GM04503 (cell line): ENCODE measurements at regions not wholly inside any gene's neighbourhood (a gene's known extent, or its start where the extent isn't known, plus 50 kb on each side); places are given as distances from the start of the nearest gene placed in this dataset.

Experiments used
- DNase-seq: peaks from one replicate; pipeline ENCODE4 v3.0.0-alpha.2; 2012; ENCODE audit warnings: low read depth

DNA sequence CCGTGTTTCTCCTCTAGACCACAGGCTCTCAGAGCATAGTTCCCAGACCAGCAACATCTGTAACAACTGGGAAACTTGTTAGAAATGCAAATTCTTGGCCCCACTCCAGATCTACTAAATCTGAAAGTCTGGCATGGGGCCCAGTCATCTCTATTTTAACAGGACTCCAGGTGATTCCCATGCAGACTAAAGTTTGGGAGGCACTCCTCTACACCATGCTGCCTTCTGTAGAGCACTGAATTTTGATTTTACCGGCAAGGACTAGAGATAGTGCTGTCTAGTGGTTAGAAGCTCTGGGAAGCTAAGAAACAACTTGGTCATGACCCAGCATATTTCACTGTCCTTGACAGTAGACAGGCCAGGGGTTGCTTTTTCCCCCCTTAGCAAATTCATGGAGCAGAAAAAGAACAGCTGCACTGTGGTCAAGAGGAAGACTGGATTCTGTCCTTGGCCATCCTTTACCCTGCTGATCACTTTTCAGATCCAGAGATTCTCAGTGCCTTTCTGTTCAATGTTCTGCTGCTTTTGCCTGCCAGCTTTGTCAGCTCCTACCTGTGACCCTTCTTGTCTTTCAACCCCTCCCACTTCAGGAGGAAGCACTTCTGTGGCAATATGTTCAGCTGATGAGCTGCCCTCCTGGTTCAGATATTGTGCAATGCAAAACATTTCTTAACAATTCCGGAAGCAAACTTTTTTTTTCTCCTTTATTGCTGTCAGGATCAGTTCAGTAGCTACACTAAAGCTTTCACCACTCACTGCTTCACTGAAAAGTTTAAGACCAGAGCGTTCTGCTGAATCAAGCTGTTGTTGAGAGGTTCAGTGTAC lies 133.8 kb upstream of the NUDT4 start:
- peak; percentile 60 for DNase-seq

DNA sequence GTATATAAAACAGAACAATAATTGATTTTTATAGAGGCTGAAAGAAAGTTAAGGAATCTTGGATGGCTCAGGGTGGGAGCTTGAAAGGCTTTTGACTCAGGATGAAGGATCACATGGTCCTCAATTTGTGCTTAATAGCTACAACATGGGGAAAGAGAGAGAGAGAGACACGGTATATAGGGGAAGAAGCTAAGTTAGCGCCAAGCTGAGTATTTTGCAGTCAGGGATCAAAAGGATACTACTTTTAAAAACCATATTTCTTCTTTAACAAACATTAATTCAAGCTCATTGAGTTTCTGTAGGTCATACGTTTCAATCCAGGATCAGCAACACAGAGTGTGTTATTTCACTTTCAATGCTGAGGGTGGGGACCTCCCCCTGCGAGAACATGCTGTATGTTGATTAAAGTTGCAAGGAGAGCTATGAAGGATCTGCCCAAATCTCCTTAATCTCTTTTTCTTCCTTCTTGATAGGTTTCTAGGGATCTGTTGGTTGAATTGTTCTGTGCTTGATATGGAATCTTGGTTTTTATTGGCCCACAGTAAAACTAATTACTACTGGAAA lies 133.1 kb upstream of the NUDT4 start:
- DNase-seq = no peak

DNA sequence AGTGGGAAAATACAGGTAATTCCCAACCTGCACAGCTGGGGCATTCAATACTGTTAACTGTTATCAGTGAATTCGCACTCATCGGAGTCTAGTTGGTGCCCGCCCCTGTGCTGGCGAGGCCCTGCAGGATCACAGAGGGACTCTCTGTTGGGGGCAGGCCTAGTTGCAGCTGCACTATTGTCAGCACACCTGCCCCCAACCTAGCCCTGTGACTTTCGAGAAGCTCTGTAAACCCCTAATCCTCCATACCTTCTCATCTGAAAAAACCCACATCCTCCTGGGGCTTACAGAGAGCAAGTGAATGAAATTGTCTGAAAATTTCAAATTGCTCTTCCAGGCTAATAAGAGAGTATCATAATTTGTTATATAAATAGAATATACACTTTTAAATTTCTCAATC lies 132.2 kb upstream of the NUDT4 start:
- DNase-seq = no peak

DNA sequence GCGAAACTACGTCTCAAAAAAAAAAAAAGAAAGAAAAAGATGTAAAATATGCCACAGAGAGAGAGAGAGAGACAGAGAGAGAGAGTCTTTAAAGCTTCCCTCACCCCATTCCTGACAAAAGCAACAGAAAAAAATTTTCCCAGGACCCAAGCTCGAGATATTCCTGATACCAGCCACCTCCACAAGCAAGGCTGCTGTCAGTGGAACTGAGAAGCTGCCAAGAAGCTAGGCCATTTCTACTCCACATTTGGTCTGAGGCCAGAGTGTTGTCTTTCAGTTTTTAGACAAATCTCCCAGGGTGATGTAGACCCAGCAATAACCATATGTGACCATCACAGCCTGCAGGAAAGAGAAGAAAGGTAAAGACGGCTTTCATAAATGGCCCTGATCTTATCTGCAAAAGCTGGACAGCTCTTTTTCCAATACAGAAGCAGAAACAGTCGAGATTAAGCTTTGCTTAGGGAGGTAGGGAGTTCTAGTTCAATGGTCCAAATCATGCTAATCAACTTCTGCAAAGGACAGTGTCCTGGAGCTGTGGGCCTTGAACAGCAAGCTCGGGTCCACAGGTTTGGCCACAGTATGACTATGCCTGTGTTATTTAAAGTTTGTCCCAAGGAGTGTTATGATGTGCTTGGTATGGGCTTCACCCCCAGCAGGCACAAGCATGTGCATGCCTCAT lies 130.3 kb upstream of the NUDT4 start:
- DNase-seq = no peak

DNA sequence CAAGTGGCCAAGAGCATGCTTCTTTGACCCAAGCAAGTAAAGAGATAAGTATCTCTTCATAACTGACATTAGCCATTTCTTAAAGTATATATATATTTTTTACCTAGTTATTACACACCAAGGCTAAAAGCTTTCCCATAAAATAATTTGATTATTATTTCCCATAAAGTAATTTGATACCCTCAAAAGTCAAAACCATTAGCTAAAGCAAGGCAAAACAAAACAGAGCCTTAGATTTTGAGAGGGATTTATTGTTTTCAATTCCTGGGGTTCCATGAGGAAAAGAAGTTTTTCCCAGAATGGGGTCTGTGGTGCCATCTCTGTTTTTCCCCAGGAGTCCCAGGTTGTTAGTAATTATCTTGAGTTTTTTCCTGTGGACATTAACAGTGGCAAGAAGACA lies 125.5 kb upstream of the NUDT4 start:
- DNase-seq = no peak

DNA sequence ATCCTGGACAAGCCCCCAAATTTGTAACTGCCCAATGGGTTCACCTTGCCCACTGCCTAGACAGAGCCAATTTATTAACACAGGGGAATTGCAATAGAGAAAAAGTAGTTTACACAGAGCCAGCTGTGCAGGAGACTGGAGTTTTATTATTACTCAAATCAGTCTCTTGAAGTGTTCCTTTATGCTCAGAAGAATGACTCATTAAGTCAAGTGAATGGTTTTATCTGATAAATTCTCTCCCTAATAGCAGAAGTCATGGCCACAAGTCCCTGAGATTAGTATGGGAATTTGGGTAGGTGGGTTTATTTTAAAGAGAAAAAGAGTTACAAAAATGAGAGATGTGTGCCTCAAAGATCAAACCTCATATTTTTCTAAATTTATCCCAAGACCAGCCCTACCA lies 122.8 kb upstream of the NUDT4 start:
- no peak for DNase-seq

DNA sequence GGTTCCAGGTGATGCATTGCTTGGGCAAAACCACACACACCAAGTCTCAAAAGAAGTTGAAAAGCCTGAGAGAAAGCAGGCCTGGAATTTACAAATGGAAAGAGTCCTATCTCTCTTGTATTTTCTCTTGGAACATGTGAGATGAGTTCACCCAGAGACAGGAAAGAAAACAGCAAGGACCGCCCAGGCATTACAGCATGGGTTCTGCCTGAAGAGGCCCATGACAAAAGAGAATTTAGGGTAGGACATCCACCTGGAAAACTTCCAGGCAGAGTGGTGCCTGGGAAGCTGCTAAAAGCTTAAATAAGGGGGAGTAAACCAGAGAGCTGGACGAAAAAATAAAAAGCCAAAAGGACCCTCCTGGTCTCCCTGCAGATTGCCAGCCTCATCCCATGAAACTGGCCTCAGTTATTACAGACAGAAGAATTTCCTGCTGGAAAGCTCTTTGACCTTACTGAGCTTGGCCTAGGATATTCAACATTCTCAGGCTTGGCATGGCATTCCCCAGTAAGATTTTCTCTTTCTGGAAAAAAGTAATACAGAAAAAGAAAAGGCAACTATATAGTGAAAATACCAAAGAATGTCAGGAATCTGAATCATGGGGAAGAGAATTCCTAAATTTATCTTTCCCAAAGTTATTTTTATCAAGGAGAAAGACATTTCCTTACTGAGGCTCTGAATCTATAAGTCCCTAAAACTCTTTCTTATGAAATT lies 121.3 kb upstream of the NUDT4 start:
- DNase-seq = no peak

DNA sequence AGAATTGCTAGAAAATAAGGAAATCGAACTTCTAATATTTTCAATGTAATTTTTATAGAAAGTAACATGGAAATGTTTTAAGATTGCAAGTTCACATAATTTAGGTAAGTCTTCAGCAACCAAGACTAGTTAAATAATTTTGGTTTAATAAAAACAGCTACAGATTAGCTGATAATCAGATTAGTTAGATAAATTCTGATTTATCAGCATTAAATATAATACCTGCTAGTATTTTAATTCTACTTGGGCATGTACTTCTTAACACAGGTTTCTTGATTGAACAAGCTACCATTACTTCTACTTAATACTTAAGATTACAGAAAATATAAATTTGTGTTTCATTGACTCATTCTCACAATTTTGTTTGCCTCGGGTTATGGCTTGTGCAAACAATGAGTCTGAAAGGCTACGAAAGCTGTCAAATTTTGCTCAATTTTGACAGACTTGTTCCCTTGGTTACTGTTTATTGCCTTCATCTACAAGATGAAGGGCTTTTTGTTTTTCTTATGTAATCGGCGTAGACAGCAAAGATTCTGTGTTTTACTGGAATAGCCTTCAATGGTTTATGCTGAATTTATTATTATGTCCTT lies 116.1 kb upstream of the NUDT4 start:
- no peak for DNase-seq

DNA sequence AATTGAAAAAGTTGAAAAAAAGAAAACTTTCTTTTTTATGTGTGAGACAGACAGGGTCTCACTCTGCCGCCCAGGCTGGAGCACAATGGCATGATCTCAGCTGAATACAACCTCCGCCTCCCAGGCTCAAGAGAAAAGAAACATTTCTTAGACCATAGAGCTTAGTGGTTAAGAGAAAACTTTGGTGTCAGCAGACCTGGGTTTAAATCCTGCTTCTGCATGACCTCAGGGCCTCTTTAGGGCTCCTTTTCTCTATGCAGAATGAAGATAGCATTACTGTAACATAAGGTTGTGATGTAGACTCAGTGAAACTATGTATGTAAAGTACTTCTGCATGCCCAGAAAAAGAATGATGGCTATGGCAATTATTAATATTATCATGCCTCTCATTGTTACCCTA lies 104.7 kb upstream of the NUDT4 start:
- DNase-seq = no peak

DNA sequence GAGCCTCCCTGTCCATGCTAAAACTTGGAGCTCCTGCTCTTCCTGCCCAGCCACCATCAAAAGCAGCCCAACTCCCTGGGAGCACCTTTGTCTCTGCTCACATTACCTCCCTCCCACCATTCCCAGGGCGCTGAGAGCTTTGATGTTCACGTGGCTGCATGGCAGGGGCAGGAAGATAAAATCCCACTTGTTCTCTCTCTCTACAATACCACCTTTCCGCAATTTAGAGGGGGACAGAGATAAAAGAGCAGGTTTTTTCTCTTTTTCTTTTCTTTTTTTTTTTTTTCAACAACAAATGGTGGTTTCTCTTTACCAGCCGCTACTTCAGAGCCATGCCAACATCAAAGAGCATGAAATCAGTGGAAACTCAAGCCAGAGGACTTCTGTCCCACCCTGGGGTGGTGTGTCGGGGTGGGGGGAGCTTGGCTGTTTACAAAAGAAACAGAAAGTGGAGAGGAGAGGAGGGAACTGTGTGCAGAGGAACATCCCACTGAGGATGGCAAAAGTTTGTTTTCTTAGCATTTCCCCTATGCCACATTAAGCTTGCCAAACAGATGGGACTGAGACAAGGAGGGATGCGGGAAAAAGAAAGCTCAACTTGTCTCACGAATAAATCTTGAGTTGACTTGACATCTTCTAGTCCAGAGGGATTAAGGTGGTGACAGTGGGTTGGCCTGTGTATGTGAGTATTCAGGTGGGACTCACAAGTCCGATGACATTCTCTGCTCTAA lies 103.7 kb upstream of the NUDT4 start:
- no peak for DNase-seq

DNA sequence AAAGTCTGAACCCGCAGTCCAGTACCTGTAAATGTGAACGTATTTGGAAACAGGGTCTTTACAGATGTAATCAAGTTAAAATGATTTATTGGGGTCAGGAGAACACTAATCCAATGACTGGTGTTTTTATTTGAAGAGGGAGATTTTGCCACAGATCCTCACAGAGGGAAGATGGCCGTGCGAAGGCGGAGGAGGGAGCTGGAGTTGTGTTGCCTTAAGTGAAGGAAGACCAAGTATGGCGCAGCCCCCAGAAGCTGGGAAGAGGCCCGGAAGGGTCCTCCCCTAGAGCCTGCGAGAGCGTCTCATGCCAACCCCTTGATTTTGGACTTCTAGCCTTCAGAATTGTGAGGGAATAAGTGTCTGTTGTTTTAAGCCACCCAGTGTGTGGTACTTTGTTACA lies 102.8 kb upstream of the NUDT4 start:
- DNase-seq = no peak

DNA sequence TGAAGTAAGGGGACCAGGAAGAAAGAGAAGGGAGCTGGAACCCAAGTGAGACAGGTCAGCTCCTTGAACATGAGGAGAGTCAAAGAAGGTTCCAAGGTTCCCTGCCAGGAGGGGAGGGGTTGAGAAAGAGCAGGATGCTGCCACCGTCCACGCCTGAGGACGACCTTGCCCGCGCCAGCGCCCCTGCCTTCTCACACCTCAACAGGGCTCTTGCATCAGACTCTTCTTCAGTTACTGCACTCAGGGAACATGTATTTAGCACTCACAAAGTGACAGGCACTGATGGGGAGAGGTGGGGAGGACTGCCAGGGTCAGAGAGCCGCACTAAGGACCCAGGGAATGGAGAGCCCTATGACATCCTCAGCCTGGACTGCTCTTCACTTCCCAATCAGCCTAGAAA lies 102.1 kb upstream of the NUDT4 start:
- no peak for DNase-seq

DNA sequence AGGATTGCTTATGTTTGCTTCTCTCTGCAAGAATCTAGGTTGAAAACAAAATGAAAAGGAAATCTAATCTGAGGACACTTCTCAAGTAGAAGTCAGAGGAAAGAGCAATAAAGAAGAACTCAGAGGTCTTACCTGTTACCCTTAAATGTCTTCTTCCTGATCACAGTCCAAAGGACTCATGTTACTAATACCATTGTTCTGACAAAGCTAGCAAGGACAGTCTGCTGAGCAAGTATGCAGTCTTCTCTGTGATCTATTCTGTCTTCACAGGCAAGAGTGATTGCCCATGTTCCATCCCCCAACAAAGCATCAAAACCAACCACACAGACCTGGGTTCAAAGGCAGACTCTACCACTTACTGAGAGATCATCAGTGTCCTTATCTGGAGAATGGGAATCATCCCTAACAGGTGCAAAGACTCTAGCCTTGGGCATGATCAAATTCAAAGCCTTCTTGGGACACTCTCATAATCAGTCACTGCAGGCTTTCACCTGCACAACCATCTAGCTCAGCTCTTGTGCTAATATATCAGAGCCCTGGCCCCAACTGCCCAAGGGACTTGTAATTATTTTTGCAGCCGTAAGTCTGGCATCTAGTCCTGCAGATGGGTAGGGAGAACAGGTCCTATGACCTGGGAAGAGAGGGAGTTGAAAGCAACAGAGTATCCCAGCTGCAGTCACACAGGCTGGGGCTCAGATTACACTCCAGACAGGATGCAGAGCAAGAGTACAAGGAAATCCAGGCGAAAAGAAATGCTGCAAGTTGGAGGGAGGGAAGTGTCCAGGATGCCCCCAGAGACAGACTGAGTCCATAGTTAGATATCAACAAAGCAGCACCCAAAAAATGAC lies 97.9 kb upstream of the NUDT4 start:
- no peak for DNase-seq

DNA sequence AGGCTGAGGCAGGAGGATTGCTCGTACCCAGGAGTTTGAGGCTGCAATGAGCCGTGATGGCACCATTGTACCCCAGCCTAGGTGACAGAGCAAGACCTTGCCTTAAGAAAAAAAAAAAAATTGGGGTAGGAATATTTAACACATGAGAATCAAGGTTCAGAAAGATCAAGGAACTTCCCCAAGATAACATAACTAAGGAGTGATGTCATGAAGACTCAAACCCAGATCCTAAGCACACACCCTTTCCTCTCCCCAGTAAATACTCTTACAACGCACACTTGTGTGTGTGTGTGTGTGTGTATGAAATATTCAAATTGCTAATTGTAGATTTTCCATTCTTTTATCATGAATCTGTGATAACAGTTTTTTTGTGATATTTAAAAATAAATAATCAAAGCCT lies 90.6 kb upstream of the NUDT4 start:
- no peak for DNase-seq

DNA sequence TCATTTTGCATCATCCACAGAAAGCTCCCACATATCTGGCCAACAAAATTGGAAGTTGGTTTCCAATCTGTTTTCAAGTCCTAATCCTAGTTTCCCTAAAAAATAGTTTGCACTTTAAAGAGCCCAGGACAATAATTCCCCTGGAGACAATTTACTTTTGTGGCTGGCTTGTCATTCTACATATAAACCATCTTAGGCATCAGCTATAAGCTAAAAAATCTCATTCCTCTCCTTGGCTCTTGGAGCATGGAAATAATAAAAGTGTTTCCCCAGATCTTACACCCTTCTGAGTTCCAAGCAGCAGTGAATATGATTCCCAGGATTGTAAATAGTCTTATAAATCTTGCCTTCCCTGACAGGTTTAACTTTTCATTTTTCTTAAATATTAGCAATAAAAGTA lies 89.1 kb upstream of the NUDT4 start:
- no peak for DNase-seq

DNA sequence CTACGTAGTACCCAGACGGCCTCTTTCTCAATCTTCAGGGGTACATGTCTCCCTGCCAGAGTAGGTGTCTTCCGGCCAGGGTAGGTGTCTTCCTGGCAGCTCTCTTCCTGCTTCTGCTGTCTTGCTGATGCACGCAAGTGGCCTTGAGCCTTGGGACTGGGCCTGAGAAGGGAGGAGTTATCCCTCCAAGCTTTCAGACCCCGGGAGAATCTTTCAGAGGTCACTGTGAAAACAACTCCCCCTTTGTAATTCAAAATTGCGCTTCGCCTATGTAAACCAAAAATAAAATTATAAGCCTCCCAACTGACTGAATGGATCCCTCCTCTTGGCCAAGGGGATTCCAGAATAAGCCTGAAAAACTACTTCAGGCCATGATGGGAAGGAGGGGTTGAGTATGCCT lies 87.3 kb upstream of the NUDT4 start:
- no peak for DNase-seq

DNA sequence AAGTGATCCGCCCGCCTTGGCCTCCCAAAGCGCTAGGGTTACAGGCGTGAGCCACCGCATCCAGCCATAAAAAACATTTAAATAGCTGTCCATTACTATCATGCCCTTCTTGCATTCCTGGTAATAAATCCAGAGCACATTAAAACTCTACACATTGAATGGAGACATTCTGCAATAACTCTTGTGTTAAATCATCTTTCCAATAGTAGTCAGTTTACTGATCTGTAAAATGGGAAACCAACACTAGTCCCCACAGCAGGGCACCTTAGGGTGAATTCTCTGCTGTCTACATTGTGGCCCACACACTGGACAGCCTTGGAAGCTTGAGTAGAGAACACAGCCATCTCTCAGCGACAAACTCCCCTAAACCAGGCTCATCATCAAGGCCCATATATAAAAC lies 85.5 kb upstream of the NUDT4 start:
- no peak for DNase-seq

DNA sequence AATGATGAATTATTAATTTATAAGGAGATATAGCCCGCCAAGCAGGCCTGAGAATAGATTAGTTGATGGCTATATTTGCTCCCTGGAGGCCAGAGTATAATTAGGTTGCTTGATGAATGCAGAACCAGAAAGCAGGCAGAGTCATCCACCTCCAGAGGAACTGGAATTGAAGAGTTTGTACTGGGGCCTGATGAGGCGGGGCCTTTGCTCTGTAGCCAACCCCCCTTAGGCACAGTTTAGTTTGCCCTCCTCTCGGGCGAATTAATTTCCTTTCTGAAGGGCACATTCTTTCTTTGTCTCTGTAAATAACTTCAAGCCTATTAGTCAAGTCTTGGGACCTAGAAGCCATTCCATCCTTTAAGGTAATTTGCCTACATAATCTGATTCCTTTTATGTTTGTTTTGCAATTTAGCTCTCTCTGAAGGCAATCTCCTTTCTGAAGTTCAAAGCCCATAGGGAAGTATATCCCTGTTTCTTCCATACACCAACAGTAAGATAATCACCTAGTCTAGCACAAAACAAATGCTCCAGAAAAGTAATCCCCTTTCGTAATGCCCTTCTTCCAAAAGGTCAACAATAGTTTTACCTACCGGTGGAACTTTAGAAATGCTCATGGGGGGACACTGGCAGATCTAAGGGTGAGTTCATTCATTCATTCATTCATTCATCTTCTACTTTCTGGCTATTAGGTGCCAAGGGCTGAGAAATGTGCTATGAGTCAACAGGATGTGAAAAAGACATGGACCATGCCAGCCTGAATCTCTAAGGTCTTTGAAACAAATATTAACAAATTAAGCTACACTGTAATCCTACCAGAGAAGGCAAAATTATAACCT lies 84.8 kb upstream of the NUDT4 start:
- no peak for DNase-seq

DNA sequence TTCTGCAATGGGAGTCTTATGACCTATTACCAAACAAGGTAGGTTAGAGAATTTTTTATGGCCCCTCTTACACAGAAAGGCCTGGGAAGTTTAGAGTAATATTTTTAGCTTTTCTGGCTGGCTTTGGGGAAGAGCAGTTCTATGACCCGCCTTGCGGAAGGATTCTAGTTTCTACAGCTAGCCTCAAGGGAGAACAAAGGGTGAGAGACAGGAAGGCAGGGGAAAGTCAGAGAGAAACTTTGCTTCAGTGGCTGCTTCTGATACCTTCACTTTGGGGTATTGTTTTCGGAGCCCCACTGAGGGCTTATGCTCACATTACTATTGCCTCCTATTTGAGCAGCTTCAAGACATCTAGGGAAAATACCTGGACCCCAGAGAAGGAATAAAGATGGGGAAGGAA lies 80.7 kb upstream of the NUDT4 start:
- no peak for DNase-seq

DNA sequence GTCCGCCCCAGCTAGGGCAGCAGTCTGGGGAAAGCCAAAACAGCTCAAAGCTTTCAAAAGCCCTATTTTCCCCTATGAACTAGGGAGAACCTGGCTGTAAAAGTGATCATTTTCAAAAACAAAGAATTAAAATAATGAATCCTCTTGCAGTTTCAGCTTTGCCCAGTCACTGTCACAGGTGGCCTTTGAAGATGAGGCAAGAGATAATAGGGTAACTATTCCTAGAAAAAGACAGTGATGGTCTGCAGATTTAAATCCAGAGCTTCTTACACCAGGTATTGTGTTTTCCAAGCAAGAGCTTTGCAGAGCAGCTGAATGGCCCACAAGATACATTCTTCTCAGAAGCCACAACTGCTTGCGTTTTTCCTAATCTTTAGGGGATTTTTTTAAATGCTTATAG lies 80.2 kb upstream of the NUDT4 start:
- DNase-seq = no peak
